ENCODE measurements at regions not wholly inside any gene's neighbourhood (a gene's known extent, or its start where the extent isn't known, plus 50 kb on each side); places are given as distances from the start of the nearest gene placed in this dataset.

DNA sequence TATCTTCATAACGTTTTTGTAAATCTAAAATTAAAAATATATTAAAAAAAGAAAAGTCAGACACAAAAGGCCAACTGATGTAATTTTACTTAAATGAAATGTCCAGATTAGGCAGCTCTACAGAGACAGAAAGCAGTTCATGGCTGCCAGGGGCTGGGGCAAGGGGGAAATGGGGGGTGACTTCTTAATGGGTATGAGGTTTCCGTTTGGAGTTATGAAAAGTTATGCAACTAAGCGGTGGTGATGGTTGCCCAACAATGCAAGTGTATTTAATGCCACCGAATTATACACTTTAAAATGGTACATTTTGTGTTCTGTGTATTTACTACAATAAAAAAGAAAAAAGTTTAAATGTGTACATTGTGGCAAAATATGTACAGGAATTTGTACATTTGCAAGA is 70.2 kb upstream of the TEX51 start:
- Mint-ChIP-seq H3K27me3 (peaks cover 15 to 22% of the 10 kb centered on the region in 2 donors), H3K9me3 (no peaks in the 10 kb centered on the region), H3K36me3 (ENCODE audit: insufficient read depth) (no peaks in the 10 kb centered on the region), H3K27ac (no peak overlapping the region), H3K4me1 (ENCODE audit: low read depth in 2 of 2) (no peaks in the 10 kb centered on the region), H3K4me3 (no peak overlapping the region)
- ATAC-seq (replicated peaks) (no peak), DNase-seq (no peak)

DNA sequence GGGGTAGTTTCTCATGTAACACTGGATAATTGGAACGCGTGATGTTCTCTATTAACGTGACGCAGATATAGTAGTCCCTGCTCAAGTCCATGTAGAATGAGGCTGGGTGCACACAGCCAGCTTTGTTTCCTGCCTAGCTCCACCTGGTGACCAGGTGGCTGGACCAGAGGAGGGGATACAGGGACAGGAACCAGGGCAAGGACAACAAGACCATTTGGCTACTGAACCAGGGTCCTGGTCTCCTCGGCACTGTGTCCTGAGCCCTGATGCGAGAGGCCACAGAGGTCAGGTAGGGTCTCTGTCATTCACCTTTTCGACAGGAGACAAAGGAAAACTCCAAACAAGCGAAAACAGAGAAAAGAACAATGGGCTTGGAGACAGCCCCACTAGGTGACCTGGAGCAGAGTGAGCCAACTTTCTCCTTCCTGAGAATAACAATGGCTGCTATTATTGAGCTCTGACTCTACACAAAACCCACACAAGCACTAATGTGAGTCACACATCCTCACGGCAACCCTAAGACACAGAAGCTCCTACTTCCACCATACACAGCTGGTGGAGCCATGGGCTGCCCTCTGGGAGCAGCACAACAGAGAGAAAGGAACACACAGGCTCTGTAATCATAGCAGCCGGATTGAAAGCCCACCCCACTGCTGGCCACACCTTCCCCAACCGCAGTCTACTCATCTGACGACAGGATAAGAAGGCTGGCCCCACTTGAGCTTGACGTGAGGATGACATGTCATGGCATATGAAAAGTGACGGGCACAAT is 67.3 kb upstream of the TEX51 start:
- H3K36me3 Mint-ChIP-seq (ENCODE audit: insufficient read depth) = no peaks in the 10 kb centered on the region
- no peak for ATAC-seq (replicated peaks)

DNA sequence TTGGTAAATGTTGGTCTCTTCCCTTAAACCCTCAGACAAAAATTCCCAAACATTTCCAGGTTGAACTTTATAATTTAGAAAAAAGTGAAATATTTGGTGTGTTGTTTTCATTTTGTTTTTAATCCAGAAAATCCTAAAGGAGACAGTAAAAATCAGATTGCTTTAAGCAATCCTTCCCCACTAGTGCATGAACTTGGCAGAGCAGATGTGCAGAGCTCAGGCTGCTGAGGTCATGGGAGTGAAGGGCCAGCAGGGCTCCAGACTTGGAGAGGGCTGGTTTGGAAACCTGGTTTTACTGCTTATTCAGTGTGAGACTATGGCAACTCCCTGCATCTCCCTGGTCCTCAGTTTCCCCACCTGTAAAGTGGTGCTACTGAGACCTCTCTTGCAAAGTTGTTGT is 66.7 kb upstream of the TEX51 start:
- DNase-seq = no peak
- H3K4me3 Mint-ChIP-seq = no peak overlapping the region
- H3K27ac Mint-ChIP-seq = no peak overlapping the region
- no peaks in the 10 kb centered on the region for H3K36me3 Mint-ChIP-seq (ENCODE audit: insufficient read depth)
- H3K9me3 Mint-ChIP-seq = no peaks in the 10 kb centered on the region
- ATAC-seq (replicated peaks) = no peak
- H3K4me1 Mint-ChIP-seq (ENCODE audit: low read depth in 2 of 2) = no peaks in the 10 kb centered on the region
- H3K27me3 Mint-ChIP-seq = peaks cover 8 to 18% of the 10 kb centered on the region in 2 donors

More for the DNA sequence above, 67.3 kb upstream of the TEX51 start:
- no peak overlapping the region for H3K27ac Mint-ChIP-seq
- H3K9me3 Mint-ChIP-seq = no peaks in the 10 kb centered on the region
- H3K4me3 Mint-ChIP-seq = no peak overlapping the region
- peaks cover 13 to 21% of the 10 kb centered on the region in 2 donors for H3K27me3 Mint-ChIP-seq
- no peaks in the 10 kb centered on the region for H3K4me1 Mint-ChIP-seq (ENCODE audit: low read depth in 2 of 2)
- no peak for DNase-seq

- DNase-seq = no peak
- no peaks in the 10 kb centered on the region for H3K4me1 Mint-ChIP-seq (ENCODE audit: low read depth in 2 of 2)
- no peaks in the 10 kb centered on the region for H3K36me3 Mint-ChIP-seq (ENCODE audit: insufficient read depth)
- H3K27me3 Mint-ChIP-seq = peaks cover under 1 to 13% of the 10 kb centered on the region in 2 donors
- ATAC-seq (replicated peaks) = no peak
- H3K9me3 Mint-ChIP-seq = no peaks in the 10 kb centered on the region
- no peak overlapping the region for H3K27ac Mint-ChIP-seq
- H3K4me3 Mint-ChIP-seq = no peak overlapping the region
Measured at GRCh38 chr2:126832757-126833156, 65.9 kb upstream of the TEX51 start.

DNA sequence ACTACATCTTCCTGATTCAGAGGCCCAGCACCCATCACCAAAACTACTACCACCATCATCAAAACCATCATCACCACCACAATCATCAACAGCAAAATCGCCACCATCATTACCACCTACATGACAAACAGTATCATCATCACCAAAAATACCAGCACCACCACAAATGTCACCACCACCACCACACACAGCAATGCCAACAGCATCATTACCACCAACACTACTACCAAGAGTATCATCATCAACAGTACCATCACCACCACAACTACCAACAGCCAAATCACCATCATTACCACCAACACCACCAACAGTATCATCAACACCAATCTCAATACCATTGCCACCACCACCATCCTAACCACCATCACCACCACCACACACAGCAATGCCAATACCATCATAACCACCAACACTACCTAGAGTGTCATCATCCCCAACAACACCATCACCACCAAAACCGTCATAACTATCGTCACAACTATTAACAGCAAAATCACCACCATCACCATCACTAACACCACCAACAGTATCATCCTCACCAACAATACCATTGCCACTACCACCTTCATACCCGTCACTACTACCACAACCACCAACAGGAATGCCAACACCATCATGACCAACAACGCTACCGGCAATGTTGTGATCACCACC is 64.6 kb upstream of the TEX51 start:
- H3K9me3 Mint-ChIP-seq = no peaks in the 10 kb centered on the region
- DNase-seq (no peak), ATAC-seq (replicated peaks) (no peak)
- H3K36me3 Mint-ChIP-seq (ENCODE audit: insufficient read depth) = no peaks in the 10 kb centered on the region
- H3K27me3 Mint-ChIP-seq = peaks cover 2 to 15% of the 10 kb centered on the region in 2 donors
- H3K27ac Mint-ChIP-seq = no peak overlapping the region
- H3K4me1 Mint-ChIP-seq (ENCODE audit: low read depth in 2 of 2) = no peaks in the 10 kb centered on the region
- H3K4me3 Mint-ChIP-seq = no peak overlapping the region

DNA sequence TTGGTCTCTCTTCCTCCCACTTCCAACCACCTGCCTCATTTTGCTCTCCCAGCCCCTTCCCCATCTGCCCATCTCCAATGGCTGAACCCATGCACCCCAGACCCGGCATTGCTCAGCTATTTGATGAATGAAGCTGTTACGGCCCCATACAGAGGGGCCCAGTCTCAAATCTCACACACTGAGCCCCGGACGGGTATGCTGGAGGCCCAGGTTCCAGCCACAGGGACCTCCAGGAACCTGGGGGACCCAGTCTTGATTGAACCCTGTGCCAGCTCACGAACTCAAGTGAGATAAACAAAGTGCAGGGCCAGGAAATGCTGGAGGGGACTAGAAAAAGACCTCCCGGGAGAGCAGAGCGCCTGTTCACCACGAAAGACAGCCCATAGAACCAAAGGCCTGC is 63.4 kb upstream of the TEX51 start:
- Mint-ChIP-seq H3K9me3 (no peaks in the 10 kb centered on the region), H3K36me3 (ENCODE audit: insufficient read depth) (peaks cover 2% of the 10 kb centered on the region), H3K27me3 (peaks cover 13% of the 10 kb centered on the region in 2 donors), H3K27ac (no peak overlapping the region), H3K4me1 (ENCODE audit: low read depth in 2 of 2) (no peaks in the 10 kb centered on the region), H3K4me3 (no peak overlapping the region)
- DNase-seq (no peak), ATAC-seq (replicated peaks) (no peak)

GRCh38 chr2:126835831-126836230 is 62.9 kb upstream of the TEX51 start:
- DNase-seq (no peak), ATAC-seq (replicated peaks) (no peak)
- Mint-ChIP-seq H3K27me3 (peaks cover 16 to 18% of the 10 kb centered on the region in 2 donors), H3K4me1 (ENCODE audit: low read depth in 2 of 2) (no peaks in the 10 kb centered on the region), H3K27ac (no peak overlapping the region), H3K36me3 (ENCODE audit: insufficient read depth) (peaks cover 2% of the 10 kb centered on the region), H3K9me3 (no peaks in the 10 kb centered on the region), H3K4me3 (no peak overlapping the region)

GRCh38 chr2:126836761-126837679 is 61.7 kb upstream of the TEX51 start:
- Mint-ChIP-seq H3K36me3 (ENCODE audit: insufficient read depth) (peaks cover 2% of the 10 kb centered on the region), H3K4me3 (no peak overlapping the region), H3K27me3 (peaks cover 16 to 18% of the 10 kb centered on the region in 2 donors), H3K27ac (no peak overlapping the region), H3K4me1 (ENCODE audit: low read depth in 2 of 2) (no peaks in the 10 kb centered on the region), H3K9me3 (no peaks in the 10 kb centered on the region)
- no peak for DNase-seq
- no peak for ATAC-seq (replicated peaks)

DNA sequence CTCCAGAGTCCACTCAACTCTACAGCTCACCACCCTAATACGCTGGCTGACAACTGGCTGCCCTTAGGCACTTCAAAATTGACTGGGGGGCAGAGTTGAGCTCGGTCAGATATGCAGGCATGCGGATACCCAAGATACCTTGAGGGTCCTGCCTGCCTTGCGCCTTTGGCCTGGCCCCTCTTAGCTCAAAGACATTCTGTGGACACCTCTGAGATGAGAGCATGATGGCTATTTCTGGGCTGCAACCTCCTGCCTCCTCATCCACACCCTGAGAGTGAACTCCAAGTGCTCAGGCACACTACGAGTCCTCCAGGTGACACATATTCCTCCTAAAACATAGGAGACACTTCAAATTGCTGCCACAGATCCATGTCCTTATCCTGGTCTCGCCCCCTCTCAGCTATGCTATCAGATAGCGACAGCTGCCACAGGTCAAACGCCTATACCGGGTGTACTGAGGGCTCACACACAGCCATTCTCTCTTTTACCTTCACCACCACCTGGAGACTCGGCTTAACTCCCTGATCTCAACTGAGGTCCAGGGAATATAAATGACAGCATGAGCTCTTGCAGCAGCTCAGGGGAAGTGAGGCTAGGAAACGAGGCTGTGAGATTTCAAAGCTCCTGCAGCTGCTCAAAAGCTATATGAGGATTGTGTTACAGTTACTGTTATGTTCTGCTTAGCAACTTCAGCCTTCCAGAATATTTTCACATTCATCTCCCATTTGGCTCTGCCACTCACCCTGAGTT is 60.5 kb upstream of the TEX51 start:
- Mint-ChIP-seq H3K27me3 (peaks cover 16 to 18% of the 10 kb centered on the region in 2 donors), H3K9me3 (no peaks in the 10 kb centered on the region), H3K36me3 (ENCODE audit: insufficient read depth) (peaks cover 2% of the 10 kb centered on the region), H3K4me3 (no peak overlapping the region), H3K4me1 (ENCODE audit: low read depth in 2 of 2) (no peaks in the 10 kb centered on the region), H3K27ac (no peak overlapping the region)
- no peak for ATAC-seq (replicated peaks)
- no peak for DNase-seq

GRCh38 chr2:126838716-126838985 is 60.0 kb upstream of the TEX51 start:
- H3K4me1 Mint-ChIP-seq (ENCODE audit: low read depth in 2 of 2) = no peaks in the 10 kb centered on the region
- H3K36me3 Mint-ChIP-seq (ENCODE audit: insufficient read depth) = peaks cover 2% of the 10 kb centered on the region
- H3K4me3 Mint-ChIP-seq = no peak overlapping the region
- DNase-seq (no peak), ATAC-seq (replicated peaks) (no peak)
- H3K27ac Mint-ChIP-seq = no peak overlapping the region
- H3K9me3 Mint-ChIP-seq = no peaks in the 10 kb centered on the region
- peaks cover 16 to 18% of the 10 kb centered on the region in 2 donors for H3K27me3 Mint-ChIP-seq

GRCh38 chr2:126839796-126840195 is 58.9 kb upstream of the TEX51 start:
- no peaks in the 10 kb centered on the region for H3K9me3 Mint-ChIP-seq
- H3K27me3 Mint-ChIP-seq = peaks cover 16 to 18% of the 10 kb centered on the region in 2 donors
- H3K4me1 Mint-ChIP-seq (ENCODE audit: low read depth in 2 of 2) = no peaks in the 10 kb centered on the region
- ATAC-seq (replicated peaks) (no peak), DNase-seq (no peak)
- H3K36me3 Mint-ChIP-seq (ENCODE audit: insufficient read depth) = peaks cover 2% of the 10 kb centered on the region
- no peak overlapping the region for H3K27ac Mint-ChIP-seq
- no peak overlapping the region for H3K4me3 Mint-ChIP-seq

- H3K27me3 Mint-ChIP-seq = peaks cover 16 to 27% of the 10 kb centered on the region in 2 donors
- peaks cover 2% of the 10 kb centered on the region for H3K36me3 Mint-ChIP-seq (ENCODE audit: insufficient read depth)
- H3K4me1 Mint-ChIP-seq (ENCODE audit: low read depth in 2 of 2) = no peaks in the 10 kb centered on the region
- ATAC-seq (replicated peaks) (no peak), DNase-seq (no peak)
- no peak overlapping the region for H3K27ac Mint-ChIP-seq
- H3K4me3 Mint-ChIP-seq = no peak overlapping the region
- H3K9me3 Mint-ChIP-seq = no peaks in the 10 kb centered on the region
Measured at GRCh38 chr2:126843081-126843480, 55.6 kb upstream of the TEX51 start.

GRCh38 chr2:126846241-126846640 is 52.4 kb upstream of the TEX51 start:
- H3K27ac Mint-ChIP-seq = no peak overlapping the region
- no peaks in the 10 kb centered on the region for H3K4me1 Mint-ChIP-seq (ENCODE audit: low read depth in 2 of 2)
- H3K4me3 Mint-ChIP-seq = no peak overlapping the region
- H3K36me3 Mint-ChIP-seq (ENCODE audit: insufficient read depth) = no peaks in the 10 kb centered on the region
- ATAC-seq (replicated peaks) (no peak), DNase-seq (no peak)
- H3K27me3 Mint-ChIP-seq = peaks cover 9% of the 10 kb centered on the region in 2 donors
- no peaks in the 10 kb centered on the region for H3K9me3 Mint-ChIP-seq

Data from effector memory CD8-positive, alpha-beta T cell (primary cell).